ENCODE measurements at regions not wholly inside any gene's neighbourhood (a gene's known extent, or its start where the extent isn't known, plus 50 kb on each side); places are given as distances from the start of the nearest gene placed in this dataset.

DNA sequence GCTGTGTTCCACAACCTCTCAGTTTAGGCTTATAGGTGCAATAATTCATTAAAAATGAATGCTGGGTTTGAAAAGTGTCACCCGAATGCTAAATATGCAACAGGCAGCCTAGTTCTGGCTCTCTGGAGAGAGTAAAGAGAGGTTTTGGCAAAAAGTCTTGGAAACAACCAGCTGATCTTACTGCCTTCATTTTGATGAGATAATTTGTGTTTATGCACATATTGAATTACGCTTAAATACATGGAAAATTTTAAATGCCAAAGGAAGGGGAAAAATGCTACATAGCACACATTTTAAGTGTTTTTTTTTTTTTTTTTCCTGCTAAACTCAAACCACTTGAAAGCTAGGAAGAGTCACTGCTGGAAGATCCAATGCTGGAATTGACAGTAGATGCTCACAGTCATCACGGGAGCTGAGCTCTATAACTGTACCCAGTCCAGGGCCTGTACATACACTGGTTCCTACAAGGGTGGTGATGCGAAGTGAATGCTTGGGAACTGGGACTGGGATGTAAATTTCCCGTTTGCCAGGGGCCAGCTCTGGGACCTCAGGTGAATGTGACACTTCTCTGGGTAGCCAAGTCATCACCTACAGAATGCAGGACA lies 151.5 kb downstream of the PFKFB3 start:
- ChIA-PET POLR2A (interaction anchor here (0.8 to 2.0 kb wide), 3 partner anchors 8 to 47 kb away, joined by 3 to 6 read pairs (median 3); no protein-coding TSS in a partner anchor), CTCF (interaction anchor here (0.7 kb wide), 1 partner anchor 191 kb away, joined by 3 read pairs; no protein-coding TSS in a partner anchor)
- ATAC-seq (ENCODE audit: poor library complexity) (no peak), DNase-seq (no peak)
- Mint-ChIP-seq H3K36me3 (ENCODE audit: low read depth) (peaks cover 12% of the 10 kb centered on the region), H3K27ac (no peak overlapping the region), H3K4me1 (ENCODE audit: low read depth) (peaks cover 13% of the 10 kb centered on the region), H3K27me3 (no peaks in the 10 kb centered on the region), H3K9me3 (peaks cover 6% of the 10 kb centered on the region), H3K4me3 (no peak overlapping the region)
- intact Hi-C loops (cut with DNase I, micrococcal nuclease), result no loop called here
- TF ChIP-seq, protein P1, sequence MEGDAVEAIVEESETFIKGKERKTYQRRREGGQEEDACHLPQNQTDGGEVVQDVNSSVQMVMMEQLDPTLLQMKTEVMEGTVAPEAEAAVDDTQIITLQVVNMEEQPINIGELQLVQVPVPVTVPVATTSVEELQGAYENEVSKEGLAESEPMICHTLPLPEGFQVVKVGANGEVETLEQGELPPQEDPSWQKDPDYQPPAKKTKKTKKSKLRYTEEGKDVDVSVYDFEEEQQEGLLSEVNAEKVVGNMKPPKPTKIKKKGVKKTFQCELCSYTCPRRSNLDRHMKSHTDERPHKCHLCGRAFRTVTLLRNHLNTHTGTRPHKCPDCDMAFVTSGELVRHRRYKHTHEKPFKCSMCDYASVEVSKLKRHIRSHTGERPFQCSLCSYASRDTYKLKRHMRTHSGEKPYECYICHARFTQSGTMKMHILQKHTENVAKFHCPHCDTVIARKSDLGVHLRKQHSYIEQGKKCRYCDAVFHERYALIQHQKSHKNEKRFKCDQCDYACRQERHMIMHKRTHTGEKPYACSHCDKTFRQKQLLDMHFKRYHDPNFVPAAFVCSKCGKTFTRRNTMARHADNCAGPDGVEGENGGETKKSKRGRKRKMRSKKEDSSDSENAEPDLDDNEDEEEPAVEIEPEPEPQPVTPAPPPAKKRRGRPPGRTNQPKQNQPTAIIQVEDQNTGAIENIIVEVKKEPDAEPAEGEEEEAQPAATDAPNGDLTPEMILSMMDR (IDR thresholded peaks at IDR 0.05), result no peak
- no peak overlapping the region for H3K4me3 ChIP-seq (ENCODE audit: low read length)
- H3K36me3 ChIP-seq (ENCODE audit: insufficient read depth, low read length), result no peaks in the 10 kb centered on the region
- H3K9me3 ChIP-seq (ENCODE audit: control insufficient read depth in 1 of 2, insufficient read depth in 1 of 2, low read length in 2 of 2), result peaks cover 0 to 15% of the 10 kb centered on the region in 2 experiments
- H3K27ac ChIP-seq (ENCODE audit: low read depth in 1 of 2, low read length in 2 of 2), result no peak overlapping the region
- H3K4me1 ChIP-seq (ENCODE audit: insufficient read depth, low read length), result no peaks in the 10 kb centered on the region
- H3K27me3 ChIP-seq (ENCODE audit: control insufficient read depth in 1 of 2, insufficient read depth in 2 of 2, low read length in 2 of 2), result no peaks in the 10 kb centered on the region

DNA sequence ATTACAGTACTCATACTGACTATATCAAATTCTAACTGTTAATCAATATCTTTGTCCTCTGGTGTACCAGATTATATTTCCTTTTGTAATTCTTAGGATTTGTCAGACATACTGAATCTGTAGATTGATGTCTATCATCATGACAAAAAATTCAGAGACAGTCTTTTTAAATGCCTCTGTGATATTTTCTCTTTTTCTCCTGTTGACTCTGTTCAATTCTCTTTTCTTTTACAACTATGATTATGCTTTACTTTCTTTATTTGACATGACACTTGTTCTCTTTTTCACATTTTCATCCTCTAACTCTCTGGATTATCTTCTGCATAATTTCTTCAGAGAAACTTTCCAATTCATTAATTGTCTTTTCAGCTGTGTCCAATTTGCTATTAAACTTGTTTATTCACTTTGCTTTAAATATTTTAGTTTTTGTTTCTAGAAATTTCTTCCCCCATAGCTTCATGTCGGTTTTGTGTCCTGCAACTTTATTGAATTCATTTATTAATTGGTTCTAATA lies 153.6 kb downstream of the PFKFB3 start:
- Mint-ChIP-seq H3K9me3 (peaks cover 12% of the 10 kb centered on the region), H3K27ac (no peak overlapping the region), H3K36me3 (ENCODE audit: low read depth) (peaks cover 22% of the 10 kb centered on the region), H3K27me3 (no peaks in the 10 kb centered on the region), H3K4me1 (ENCODE audit: low read depth) (no peaks in the 10 kb centered on the region), H3K4me3 (no peak overlapping the region)
- DNase-seq (no peak), ATAC-seq (ENCODE audit: poor library complexity) (no peak)
- ChIA-PET CTCF (no interaction called here), POLR2A (interaction anchor here (1.0 kb wide), 1 partner anchor 8 kb away, joined by 5 read pairs; no protein-coding TSS in a partner anchor)
- Histone ChIP-seq H3K27ac (ENCODE audit: low read depth in 1 of 2, low read length in 2 of 2) (no peak overlapping the region), H3K36me3 (ENCODE audit: insufficient read depth, low read length) (no peaks in the 10 kb centered on the region), H3K4me3 (ENCODE audit: low read length) (no peak overlapping the region), H3K27me3 (ENCODE audit: control insufficient read depth in 1 of 2, insufficient read depth in 2 of 2, low read length in 2 of 2) (no peaks in the 10 kb centered on the region), H3K9me3 (ENCODE audit: control insufficient read depth in 1 of 2, insufficient read depth in 1 of 2, low read length in 2 of 2) (peaks cover 0 to 20% of the 10 kb centered on the region in 2 experiments), H3K4me1 (ENCODE audit: insufficient read depth, low read length) (no peaks in the 10 kb centered on the region)
- intact Hi-C loops (cut with DNase I, micrococcal nuclease), result no loop called here
- TF ChIP-seq, protein P1 (IDR thresholded peaks at IDR 0.05), result no peak

DNA sequence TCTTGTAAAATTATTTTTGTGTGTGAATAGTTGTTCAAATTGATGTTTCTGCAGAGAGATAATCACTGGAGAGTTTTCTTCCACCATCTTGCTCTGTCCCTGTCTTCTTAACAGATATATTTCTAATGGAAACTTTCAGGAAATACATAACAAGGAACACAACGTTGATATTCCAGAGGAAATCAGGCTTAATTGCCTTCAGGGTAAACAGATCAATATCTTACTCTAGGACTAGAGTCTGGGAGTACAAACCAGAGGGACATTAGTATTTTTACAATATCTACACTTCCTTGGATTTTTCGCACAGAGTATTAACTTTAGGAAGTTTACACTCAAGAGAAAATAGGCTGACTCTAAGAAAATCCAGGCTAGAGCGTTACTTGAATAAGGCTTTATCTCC lies 159.1 kb downstream of the PFKFB3 start:
- CTCF ChIA-PET, result interaction anchor here (1.4 to 1.9 kb wide), 2 partner anchors 14 to 40 kb away, joined by 3 to 5 read pairs; no protein-coding TSS in a partner anchor
- no peaks in the 10 kb centered on the region for H3K4me1 ChIP-seq (ENCODE audit: insufficient read depth, low read length)
- ATAC-seq (ENCODE audit: poor library complexity), result no peak
- no peak overlapping the region for H3K4me3 ChIP-seq (ENCODE audit: low read length)
- H3K9me3 Mint-ChIP-seq, result peaks cover 8% of the 10 kb centered on the region
- no peak overlapping the region for H3K4me3 Mint-ChIP-seq
- no peaks in the 10 kb centered on the region for H3K4me1 Mint-ChIP-seq (ENCODE audit: low read depth)
- no peak overlapping the region for H3K27ac ChIP-seq (ENCODE audit: low read depth in 1 of 2, low read length in 2 of 2)
- H3K36me3 ChIP-seq (ENCODE audit: insufficient read depth, low read length), result no peaks in the 10 kb centered on the region
- intact Hi-C loops (cut with DNase I, micrococcal nuclease), result no loop called here
- peaks cover 0 to 5% of the 10 kb centered on the region in 2 experiments for H3K9me3 ChIP-seq (ENCODE audit: control insufficient read depth in 1 of 2, insufficient read depth in 1 of 2, low read length in 2 of 2)
- no peak for DNase-seq
- POLR2A ChIA-PET, result interaction anchor here (0.7 to 1.1 kb wide), 2 partner anchors 8 to 26 kb away, joined by 3 to 4 read pairs; no protein-coding TSS in a partner anchor
- H3K27me3 ChIP-seq (ENCODE audit: control insufficient read depth in 1 of 2, insufficient read depth in 2 of 2, low read length in 2 of 2), result no peaks in the 10 kb centered on the region
- TF ChIP-seq, protein P1 (IDR thresholded peaks at IDR 0.05), result no peak
- no peaks in the 10 kb centered on the region for H3K27me3 Mint-ChIP-seq
- no peak overlapping the region for H3K27ac Mint-ChIP-seq
- peaks cover 23% of the 10 kb centered on the region for H3K36me3 Mint-ChIP-seq (ENCODE audit: low read depth)
